ENCODE measurements at regions not wholly inside any gene's neighbourhood (a gene's known extent, or its start where the extent isn't known, plus 50 kb on each side); places are given as distances from the start of the nearest gene placed in this dataset.

DNA sequence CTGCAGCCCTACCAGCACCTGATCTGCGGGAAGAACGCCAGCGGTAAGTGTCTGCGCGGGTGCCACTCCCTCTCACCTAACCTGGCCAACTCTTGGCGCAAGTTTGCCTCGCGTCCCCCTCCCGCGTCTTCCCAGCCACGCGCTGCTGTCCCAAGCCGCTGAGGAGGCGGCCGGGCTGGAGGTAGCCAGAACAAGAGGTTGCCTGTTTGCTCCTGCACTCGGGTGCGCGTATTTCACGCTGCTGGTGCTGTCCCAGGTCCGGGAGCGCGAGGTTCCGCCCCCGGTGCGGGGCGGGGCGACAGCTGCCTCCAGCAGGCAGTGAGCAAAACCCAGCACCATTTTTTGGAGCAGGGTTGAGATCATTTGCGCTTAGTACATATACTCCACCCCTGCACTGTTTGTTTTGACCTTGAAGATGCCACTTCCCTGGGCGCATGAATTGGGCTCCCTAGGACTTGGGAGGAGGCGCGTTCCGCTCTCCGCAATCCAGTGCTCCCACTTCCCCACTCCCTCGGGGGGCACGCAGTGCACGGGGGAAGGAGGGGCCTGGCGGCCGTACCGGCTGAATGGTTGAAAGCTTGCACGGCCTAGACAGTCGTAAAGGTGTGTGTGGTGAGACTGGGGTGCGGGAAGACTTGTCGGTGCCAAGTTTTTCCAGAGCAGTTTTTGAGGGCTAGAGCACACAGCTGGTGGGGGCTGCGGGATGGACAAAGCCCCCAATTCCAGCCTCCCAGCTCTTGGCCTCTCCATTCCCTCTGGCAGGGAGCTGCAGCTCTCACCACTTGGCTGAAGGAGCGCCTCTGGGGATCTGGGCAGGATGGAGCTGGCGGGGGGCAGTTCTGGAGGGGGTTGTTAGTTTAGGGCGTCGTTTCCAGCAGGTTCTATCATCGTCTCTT lies 226.9 kb upstream of the CRY1 start:
- DNase-seq (ENCODE audit: low read depth) = peak; percentile 56

DNA sequence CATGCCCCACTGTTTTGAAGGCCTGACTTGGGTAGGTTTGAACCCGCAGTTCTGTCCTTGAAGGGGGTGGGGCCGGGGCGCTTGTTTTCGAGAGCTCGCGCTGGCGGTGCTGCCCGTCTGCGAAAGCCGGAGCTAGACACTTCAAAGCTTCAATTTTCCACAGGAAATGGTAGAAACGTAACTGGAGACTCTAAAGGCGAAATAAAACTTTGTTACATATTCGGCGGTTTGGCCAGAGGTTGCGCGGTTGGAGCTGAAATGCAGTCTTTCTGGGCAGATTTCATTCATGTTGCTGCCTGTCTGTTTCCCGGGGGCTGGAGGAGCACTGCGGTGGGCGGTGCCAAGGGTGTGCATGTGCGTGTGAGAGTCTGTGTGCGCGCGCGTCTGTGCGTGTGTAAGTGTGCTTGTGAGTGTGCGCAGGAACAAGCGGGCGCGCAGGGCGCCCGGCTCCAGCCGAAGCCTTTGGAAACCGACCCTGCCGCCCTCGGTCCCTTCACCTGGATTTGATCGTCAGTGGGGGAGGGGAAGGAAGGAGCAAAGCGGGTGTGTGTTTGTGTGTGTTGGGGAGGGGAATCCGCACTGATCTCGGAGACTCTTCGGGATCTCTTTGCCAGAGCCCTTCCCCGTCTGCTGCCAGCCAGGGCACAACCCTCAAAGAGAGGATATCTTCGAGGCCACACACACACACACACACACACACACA lies 227.7 kb upstream of the CRY1 start:
- DNase-seq (ENCODE audit: low read depth) = no peak

DNA sequence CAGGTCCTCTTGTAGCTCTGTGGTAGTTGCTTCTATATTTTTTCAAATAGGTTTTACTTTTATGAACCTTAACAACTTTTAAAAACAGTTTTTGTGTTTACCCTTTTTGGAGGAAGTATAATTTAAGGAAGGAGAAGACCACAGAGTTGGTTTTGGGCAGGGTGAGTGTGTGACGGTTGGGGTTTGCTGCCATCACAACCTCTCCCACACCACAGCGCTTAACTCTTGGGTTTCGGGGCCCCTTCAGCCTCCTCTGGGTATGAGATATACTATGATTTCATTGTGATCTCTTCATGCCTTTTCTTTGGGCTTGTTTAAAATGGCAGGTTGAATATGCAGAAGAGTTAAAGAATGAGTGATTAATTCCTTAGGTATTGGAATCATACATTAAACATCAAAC lies 228.7 kb upstream of the CRY1 start:
- no peak for DNase-seq (ENCODE audit: low read depth)

DNA sequence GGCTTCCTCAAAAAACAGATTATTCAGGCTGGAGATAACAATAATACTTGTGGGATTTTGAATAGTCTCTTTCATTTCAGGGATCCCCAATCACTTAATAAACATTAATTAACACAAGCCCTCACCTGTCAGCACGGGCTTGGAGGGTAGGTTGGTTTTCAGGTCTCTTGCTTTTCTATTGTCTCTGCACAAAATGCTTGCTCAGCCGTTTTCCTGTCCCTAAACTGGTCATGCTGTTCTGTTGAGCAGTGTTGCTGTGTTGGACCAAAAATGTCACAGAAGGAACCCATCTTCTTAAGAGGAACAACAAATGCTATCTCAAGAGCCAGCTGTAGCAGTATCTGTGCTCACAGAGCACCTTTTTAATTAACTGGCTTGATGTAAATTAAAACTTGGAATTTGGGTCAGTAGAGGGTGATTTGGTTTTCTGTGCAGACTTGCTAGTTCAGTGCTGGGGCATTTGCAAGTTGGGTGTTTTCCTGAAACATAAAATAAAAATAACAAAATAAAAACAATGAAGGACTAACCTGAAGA lies 231.8 kb upstream of the CRY1 start:
- DNase-seq (ENCODE audit: low read depth) = no peak

DNA sequence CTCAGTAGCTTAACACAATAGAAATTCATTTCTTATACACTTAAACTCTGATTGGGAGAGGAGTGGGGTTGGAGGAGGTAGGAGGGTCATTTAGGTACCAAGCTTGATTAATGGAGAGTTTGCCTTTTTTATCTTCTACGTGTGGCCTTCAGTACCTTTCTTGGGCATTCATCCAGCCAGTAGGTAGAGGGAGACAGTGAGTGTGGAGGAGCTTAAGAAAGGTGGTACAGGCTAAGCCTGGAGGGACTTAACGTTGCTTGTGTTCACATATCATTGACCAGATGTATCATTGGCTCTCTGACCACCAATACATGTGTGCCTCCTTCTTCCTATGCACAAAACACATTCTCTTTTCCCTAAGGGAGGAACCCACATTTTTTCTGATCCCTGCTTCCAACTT lies 232.9 kb upstream of the CRY1 start:
- DNase-seq (ENCODE audit: low read depth) = no peak

DNA sequence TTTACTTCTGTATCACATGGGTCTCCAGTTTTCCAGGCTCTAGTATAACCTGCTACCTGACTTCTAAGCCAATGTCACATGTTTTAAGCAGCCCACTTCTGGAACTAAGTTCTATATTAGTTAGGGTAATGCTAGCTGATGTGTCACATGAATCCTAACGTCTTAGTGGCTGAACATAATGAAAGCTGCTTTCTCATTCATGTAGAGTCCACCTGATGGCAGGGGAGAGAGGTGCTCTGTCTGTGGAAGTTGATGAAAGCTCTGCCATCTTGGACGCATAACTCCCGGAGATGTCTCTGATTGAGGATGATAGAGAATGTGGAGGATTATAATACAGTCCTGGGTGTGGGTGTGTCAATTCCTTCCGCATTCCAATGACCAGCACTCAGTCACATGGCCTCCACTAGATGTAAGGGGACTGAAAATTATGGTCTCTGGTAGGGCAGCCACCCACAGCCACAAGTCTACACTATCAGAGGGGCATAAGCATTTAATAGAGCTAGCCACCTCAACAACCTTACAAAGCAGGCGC lies 234.4 kb upstream of the CRY1 start:
- no peak for DNase-seq (ENCODE audit: low read depth)

DNA sequence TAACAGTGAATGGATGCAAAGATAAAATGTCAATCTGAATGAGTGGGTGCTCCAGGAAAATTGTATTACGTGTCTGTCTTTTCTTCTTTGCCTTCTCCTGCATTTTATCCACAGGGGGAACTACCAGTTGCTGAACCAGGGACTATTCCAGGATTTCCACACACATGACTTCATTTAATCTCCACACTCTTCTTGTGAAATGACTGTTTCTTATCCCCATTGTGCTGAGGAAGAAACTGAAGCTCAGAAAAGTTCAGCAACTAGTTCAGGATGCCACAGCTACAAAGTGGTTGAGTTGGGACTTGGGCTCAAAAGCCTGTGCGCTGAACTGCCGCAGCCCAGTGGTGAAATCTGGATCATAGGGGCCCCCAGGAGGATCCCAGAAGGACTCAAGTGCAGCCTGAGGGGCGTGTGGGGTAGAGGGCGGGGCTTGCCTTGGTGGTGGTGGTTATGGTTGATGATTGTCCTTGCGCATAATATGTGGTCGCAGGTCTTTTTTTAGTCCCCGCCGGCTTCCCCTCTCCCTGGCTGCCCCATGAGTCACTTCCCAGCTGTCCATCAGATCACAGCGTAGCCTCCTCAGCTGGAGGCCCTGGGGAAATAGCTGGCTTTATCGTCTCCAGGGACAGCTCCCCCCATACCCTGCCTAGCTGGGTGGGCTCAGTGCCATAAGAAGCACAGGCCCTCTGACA lies 235.2 kb upstream of the CRY1 start:
- peak; percentile 82 for DNase-seq (ENCODE audit: low read depth)

DNA sequence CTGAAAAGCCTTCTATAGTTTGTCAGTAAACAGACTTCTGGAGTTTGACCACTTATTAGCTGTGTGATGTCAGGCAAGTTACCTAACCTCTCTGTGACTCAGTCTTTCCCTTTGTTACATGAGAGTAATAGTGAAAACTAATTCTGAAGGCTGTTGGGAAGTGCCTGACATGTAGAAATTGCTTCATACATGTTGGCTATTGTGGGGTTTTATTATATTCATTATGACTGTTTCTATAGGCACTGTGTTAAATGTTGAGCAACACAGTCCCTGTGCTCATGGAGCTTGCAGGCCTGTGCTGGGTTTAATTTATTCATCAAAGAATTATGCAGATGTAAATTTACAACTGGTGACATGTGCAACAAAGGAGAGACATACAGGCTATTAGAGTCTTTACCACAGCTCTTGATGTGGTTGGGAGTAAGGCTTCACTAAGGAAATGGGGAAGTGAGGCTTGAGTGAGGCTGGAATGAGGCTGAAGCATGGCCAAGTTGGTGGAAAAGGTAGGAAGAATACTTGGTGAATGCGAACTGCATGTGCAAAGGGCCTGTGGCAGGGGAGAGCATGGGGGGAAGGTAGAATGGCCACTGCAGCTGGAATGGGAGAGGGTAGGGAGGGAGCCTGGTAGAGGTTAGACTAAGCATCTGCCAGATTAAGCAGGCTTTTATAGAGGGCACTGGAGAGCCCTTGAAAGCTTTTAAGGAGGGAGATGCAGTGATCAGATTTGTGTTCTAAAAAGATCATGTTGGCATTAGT lies 236.4 kb upstream of the CRY1 start:
- DNase-seq (ENCODE audit: low read depth) = peak; percentile 82

DNA sequence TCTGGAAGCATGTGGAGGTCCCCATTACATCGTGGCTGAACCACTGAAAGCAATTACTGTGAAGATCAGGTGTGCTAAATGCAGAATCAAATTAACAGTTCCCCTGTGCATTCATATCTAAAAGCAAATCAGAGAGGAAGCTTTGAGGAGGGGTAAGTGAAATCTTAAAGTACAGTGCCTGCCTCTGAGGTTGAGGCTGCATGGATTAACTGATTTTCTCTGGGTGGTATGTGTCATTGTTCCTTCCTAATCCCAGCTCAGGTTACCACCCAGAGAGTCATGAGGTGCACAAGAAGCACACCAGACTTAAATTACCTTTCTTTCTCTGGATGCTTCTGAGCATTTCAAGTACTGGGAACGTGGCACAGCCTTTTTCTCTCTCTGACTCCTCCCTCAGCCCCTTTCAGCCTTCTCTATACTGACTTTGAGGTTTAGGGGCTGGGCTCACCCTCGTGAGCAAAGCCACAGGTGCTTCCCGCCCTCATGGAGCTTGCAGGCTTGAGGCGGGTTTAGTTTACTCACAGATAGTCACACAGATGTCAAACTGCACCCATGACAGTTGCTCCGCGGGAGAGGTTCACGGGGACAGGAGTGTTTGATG lies 237.6 kb upstream of the CRY1 start:
- no peak for DNase-seq (ENCODE audit: low read depth)

DNA sequence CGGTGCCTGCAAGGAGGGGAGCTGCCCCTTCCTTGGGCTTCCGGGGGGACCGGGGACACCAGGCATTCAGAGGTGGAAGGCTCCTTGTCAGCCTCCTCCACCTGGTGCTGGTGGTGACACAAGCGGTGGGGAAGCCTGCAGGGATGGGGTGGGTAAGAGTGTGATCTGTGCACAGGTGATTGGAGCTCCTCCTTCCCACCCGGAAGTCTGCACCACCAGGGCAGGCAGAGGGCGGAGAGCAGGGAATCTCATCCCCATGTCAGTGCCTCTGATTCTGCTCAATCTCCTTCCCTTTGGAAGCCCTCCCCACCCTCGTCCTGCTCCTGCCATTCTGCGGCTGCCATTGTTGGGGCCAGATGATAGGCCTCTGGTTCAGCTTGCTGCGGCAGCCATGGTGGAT lies 238.1 kb upstream of the CRY1 start:
- no peak for DNase-seq (ENCODE audit: low read depth)

DNA sequence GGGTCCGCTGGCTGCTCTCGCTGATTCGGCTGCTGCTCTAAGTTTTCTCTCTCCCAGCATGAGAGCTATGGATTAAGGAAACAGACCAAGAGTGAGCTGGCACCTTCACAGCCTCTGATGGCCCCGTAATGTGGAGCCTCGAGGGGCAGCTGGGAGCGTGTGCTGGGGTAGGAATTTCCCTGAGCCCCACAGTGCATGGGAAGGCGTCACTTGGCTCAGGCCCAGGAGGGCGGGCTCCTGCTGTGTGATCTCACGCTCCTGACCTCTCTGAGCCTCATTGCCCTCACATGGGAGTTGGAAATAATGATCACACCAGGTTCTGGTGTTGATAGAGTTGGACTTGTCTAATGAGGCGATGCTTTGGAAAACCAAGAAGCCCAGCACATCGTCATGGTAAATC lies 238.6 kb upstream of the CRY1 start:
- DNase-seq (ENCODE audit: low read depth) = no peak

DNA sequence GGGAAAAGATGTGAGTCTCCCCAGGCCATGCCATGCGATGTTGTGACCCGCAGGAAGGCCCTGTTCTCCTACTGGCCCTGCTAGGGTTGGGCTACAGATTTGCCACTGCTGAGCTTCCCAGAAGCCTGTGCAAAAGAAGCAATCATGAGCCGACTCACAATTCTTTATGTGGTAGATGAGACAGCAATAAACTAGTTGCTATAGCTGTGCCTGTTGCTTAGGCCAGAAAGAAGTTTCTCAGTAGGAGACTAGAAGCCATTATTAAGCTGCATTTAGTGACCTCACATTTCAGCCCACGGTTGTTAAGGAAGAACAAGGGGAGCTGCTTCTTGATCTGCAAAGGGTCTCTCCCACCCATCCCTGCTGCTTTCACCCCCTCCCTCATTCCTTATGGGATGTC lies 239.4 kb upstream of the CRY1 start:
- DNase-seq (ENCODE audit: low read depth) = no peak

DNA sequence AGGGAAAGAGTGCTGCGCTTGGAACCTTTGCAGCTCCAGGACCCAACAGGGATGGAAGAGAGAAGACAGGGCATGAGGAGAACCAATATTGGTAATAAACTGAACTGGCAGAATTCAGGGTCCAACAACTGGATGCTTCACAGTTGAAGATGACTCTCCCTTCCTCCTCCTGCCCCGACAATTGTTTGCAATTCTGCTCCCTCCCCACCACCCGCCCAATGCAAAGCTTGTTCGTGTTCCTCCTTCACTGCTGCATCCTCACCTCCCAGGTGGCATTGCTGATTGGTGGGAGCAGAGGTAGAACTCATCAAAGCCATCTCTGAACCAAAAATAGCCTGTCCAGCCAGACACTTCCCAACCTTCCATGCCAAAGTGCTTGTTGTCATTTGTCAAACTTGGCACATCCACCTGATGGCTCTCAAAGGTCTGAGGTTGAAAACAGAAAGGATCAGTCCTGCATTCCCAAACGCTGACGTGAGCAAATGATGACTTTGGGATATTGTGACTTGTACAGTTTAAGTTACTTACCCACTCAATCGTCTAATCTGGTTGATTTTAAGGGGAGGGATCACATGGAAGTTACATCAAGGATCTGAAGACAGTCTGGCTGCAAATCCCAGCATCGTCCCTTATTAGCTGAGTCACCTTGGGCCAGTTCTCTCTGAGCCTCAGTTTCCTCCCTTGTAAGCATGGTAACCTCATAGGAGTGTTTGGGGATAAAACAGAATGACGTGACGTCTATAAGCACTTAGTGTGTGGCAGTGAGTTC lies 242.6 kb upstream of the CRY1 start:
- no peak for DNase-seq (ENCODE audit: low read depth)

DNA sequence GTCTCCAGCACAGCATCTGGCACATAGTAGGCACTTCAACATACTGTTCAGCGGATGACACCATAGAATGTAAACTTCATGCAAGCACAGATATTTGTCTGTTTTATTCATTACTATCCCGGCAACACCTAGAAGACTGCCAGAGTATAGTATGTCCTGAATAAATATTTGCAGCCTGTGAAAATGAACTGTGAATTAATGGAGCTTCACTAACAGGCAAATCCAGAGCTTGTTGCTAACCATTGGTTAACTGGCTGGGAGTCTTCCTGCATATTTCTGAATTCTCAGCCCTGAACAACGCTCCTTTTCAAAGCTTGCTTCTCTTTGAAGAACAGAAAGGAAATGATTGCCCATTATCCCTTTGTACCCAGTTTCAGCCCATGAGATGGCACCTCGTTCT lies 243.3 kb upstream of the CRY1 start:
- no peak for DNase-seq (ENCODE audit: low read depth)

DNA sequence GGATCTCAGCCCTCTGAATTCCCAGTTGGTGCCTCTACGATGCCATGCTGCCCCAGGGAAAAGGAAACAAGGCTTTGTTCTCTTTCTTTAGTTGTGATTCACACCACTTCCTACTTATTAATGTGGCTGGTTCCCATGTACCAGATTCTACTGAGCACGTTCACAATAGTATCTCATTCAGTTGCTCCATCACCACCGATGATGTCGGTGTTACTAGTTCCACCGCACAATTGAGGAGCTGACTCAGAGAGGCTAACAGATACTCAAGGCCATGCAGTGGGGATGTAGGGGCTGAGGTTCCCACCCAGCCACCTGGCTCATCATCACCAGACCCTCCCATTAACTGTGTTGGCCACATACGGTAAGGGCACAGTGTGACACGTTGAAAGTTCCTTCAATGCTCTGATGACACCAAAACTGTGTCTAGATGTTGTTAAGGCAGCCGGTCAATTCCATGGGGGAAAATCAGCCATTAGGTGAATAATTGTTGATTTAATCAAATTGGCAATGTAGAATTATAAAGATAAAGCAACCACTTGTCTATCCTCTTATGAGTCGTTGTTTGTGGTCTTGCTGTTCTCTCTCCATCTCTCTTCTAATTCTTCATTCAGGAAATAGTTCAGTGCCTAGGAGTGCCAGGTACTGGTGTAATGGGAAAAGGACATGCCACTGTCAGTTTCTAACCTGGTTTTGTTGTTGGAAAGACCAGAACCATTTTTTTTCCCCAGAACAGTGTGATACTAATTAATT lies 244.2 kb upstream of the CRY1 start:
- DNase-seq (ENCODE audit: low read depth) = peak; percentile 73

DNA sequence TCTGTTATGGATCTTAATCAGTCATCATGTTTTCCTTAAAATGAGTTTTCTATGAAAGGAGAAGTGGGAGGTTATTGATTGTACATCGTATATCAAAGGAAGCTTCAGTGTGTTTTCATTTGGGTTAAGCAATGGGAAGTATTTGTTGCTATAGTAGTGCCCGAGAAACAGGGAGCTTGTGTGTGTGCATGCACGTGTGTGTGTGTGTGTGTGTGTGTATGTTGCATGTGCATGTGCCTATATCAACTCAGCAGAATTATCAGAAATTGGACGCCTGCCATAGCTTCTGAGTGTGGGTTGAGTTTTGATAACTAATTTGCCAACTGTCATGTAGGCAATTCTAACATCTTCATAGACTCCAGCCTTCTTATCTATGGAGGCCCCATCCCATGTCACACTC lies 246.1 kb upstream of the CRY1 start:
- DNase-seq (ENCODE audit: low read depth) = no peak

DNA sequence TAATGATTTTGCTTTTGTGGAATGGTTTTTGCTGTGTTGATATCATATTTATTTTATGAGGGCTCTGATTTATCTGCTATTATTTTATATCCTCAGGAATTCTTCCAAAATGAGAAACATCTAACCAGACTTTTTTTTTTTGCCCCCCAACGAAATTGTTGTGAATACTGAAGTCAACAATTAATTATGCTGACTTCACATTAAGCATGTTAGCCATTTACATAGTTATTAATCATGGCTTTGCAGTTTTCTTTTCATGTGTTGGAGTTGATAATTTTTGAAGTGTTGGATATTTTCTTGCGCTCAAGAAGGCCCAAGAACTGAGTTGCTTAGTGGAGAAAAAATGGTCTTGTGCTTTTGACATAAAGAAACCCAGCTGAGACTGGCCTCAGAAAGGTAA lies 246.6 kb upstream of the CRY1 start:
- no peak for DNase-seq (ENCODE audit: low read depth)

DNA sequence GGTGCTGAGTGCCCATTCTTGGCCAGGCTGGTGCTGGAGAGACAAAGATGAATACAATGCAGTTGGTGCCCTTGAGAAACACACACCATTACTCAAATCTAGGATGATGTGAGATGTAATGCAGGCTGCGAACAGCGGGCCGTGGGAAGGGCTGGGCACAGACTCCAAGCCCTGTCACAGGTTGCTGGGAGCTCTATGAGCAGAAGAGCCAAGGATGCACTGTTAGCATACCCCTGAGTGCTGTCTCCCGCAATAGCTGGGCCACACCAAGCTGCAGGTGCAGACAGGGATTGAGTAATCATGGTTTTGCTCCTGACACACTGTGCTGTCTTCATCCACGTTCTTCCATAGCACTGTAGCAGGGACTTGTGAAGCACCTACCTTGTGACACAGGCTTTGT lies 247.5 kb upstream of the CRY1 start:
- no peak for DNase-seq (ENCODE audit: low read depth)

DNA sequence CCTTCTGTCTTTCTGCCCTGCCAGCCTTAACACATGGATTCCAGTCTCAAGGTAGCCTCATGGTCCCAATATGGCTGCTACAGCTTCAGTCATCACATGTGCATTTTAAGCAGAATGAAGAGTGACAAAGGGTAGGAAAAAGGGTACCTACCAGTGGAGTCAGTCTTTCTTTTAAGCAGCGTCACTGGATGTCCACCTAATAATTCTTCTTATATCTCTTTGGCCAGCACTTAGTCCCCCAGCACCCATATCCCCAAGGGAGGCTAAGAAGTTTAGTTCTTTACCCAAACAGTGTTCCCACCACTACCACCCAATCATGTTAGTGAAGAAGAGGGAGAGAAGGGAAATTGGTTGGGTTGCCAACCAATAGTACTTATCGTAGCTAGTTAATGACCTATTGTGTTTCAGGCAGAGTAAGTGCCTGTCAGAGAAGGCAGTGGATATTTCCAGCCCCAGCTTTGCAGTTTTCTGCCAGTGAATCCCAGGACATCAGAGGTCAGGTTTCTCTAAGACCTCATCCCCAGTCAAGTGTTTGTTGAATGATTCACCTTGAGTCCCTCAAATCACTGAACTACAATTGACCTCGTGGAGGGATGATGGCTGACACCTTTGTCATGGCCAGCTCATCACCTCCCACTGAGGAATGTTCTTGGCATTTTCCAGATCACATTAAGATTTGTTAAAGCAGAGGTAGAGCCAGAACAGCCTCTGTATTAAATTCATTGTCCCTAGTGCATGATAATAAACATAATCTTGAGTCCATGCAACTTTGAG lies 250.9 kb upstream of the CRY1 start:
- DNase-seq (ENCODE audit: low read depth) = peak; percentile 86
